Keratinocyte (primary cell): ENCODE measurements at regions not wholly inside any gene's neighbourhood (a gene's known extent, or its start where the extent isn't known, plus 50 kb on each side); places are given as distances from the start of the nearest gene placed in this dataset.

Experiments used
- DNase-seq: peaks from one replicate; pipeline ENCODE4 v3.0.0-alpha.2; 2011; ENCODE audit warnings: low read depth, missing footprints, low spot score
- FAIRE-seq: peaks from 2 replicates; lab custom pipeline; 2011; peaks lifted over from hg19 to GRCh38; lab: Jason Lieb, UNC
- H2AFZ ChIP-seq: 2 replicates; pipeline ENCODE4 v1.6.0; 2012; ENCODE audit warnings: low read length, control low read depth, inconsistent platforms; ENCODE audit not compliant: control insufficient read depth
- H3K27ac ChIP-seq: 2 replicates; pipeline ENCODE4 v1.5.1; 2011; ENCODE audit warnings: low read length; ENCODE audit not compliant: control insufficient read depth, insufficient read depth
- H3K27me3 ChIP-seq: 3 replicates; pipeline ENCODE4 v1.6.0; 2011; ENCODE audit warnings: low read length; ENCODE audit not compliant: control insufficient read depth, insufficient read depth; ENCODE audit errors: extremely low read depth
- H3K36me3 ChIP-seq, 2 experiments: 2 replicates in 1 of 2; 3 replicates in 1 of 2; pipeline ENCODE4 v1.5.1; 2011; ENCODE audit warnings: low read length in 2 of 2, mild to moderate bottlenecking in 1 of 2; ENCODE audit not compliant: control insufficient read depth in 2 of 2, insufficient read depth in 2 of 2; ENCODE audit errors: extremely low read depth in 1 of 2
- H3K4me1 ChIP-seq: 3 replicates; pipeline ENCODE4 v1.5.1; 2011; ENCODE audit warnings: low read length; ENCODE audit not compliant: control insufficient read depth, insufficient read depth; ENCODE audit errors: extremely low read depth
- H3K4me2 ChIP-seq: 3 replicates; pipeline ENCODE4 v1.6.0; 2011; ENCODE audit warnings: low read depth, low read length; ENCODE audit not compliant: control insufficient read depth, insufficient read depth; ENCODE audit errors: extremely low read depth
- H3K4me3 ChIP-seq, 3 experiments: fragments of 200-600 bp in 1 of 3; sonication (generic) in 1 of 3; 2 replicates in 2 of 3; 3 replicates in 1 of 3; pipeline ENCODE4 v1.5.1; 2011 to 2016; ENCODE audit warnings: low read length in 3 of 3, mild to moderate bottlenecking in 3 of 3, control low read depth in 2 of 3, inconsistent platforms in 1 of 3, low read depth in 1 of 3, mixed read lengths in 1 of 3, mixed run types in 1 of 3, moderate library complexity in 1 of 3; ENCODE audit not compliant: control insufficient read depth in 2 of 3, insufficient read depth in 2 of 3; ENCODE audit errors: extremely low read depth in 1 of 3
- H3K79me2 ChIP-seq: 2 replicates; pipeline ENCODE4 v1.6.0; 2012; ENCODE audit warnings: low read length; ENCODE audit not compliant: control insufficient read depth, insufficient read depth
- H3K9ac ChIP-seq: 3 replicates; pipeline ENCODE4 v1.6.0; 2011; ENCODE audit warnings: low read length; ENCODE audit not compliant: control insufficient read depth, insufficient read depth; ENCODE audit errors: extremely low read depth
- H3K9me1 ChIP-seq: 3 replicates; pipeline ENCODE4 v1.6.0; 2011; ENCODE audit warnings: low read length; ENCODE audit not compliant: control insufficient read depth, insufficient read depth; ENCODE audit errors: extremely low read depth
- H3K9me3 ChIP-seq: 2 replicates; pipeline ENCODE4 v1.5.1; 2012; ENCODE audit warnings: low read depth, low read length; ENCODE audit not compliant: control insufficient read depth
- H4K20me1 ChIP-seq: 3 replicates; pipeline ENCODE4 v1.6.0; 2011; ENCODE audit warnings: low read length; ENCODE audit not compliant: control insufficient read depth, insufficient read depth; ENCODE audit errors: extremely low read depth
- EZH2 ChIP-seq: IDR thresholded peaks from one replicate; pipeline ENCODE4 v1.6.1; 2012; ENCODE audit warnings: inconsistent platforms, mild to moderate bottlenecking, low read length, moderate library complexity
- dilution Hi-C: fragments of 300-500 bp; cut with MboI; formaldehyde crosslinking; loops from one replicate; pipeline ENCODE4 v1.7.0; 2020; ENCODE audit warnings: low sequenced_read_pairs; ENCODE audit not compliant: extremely low pct_ligation_motif_present
- TF ChIP-seq, protein P1 (sequence below), 3 experiments: IDR thresholded peaks in 1 of 3; conservative IDR thresholded peaks in 1 of 3; optimal IDR thresholded peaks in 1 of 3; 2 replicates in 2 of 3; 3 replicates in 1 of 3; pipeline versions ENCODE3 to v1.5.1; 2011; ENCODE audit warnings: low read length in 3 of 3, mild to moderate bottlenecking in 3 of 3, moderate library complexity in 2 of 3, control low read depth in 1 of 3, inconsistent platforms in 1 of 3; ENCODE audit not compliant: insufficient read depth in 2 of 3; ENCODE audit errors: extremely low read depth in 1 of 3

DNA sequence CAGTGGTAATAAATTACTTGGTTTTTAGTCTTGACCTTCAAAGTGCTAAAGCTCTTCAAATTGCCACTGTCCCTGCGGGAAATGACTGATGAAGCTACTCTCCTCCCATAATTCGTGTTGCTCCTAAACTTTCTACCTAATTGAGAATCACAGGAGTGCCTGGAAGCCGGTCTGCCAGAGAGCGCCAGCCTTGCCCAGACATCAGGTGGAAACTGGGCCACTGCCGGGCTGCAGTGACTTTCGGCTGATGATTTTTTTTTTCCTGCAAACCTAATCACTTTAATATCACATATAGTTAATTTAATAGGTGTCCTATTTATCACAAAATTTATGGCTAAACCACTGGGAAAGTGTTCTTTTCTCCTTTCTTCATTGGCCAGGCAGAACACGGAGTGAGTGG is 59.6 kb upstream of the UBE3C start:
- TF ChIP-seq, protein P1, sequence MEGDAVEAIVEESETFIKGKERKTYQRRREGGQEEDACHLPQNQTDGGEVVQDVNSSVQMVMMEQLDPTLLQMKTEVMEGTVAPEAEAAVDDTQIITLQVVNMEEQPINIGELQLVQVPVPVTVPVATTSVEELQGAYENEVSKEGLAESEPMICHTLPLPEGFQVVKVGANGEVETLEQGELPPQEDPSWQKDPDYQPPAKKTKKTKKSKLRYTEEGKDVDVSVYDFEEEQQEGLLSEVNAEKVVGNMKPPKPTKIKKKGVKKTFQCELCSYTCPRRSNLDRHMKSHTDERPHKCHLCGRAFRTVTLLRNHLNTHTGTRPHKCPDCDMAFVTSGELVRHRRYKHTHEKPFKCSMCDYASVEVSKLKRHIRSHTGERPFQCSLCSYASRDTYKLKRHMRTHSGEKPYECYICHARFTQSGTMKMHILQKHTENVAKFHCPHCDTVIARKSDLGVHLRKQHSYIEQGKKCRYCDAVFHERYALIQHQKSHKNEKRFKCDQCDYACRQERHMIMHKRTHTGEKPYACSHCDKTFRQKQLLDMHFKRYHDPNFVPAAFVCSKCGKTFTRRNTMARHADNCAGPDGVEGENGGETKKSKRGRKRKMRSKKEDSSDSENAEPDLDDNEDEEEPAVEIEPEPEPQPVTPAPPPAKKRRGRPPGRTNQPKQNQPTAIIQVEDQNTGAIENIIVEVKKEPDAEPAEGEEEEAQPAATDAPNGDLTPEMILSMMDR (optimal IDR thresholded peaks at IDR 0.05 in 1 of 3, IDR thresholded peaks at IDR 0.05 in 1 of 3, conservative IDR thresholded peaks at IDR 0.05 in 1 of 3; ENCODE audit: extremely low read depth in 1 of 3, insufficient read depth in 2 of 3, low read length in 3 of 3), result no peak
- no peak for TF ChIP-seq EZH2
- Histone ChIP-seq H3K9me1 (no peaks in the 10 kb centered on the region), H3K36me3 (no peaks in the 10 kb centered on the region), H3K27me3 (peaks cover 12% of the 10 kb centered on the region), H3K27ac (no peak overlapping the region), H3K9me3 (no peaks in the 10 kb centered on the region), H3K4me3 (no peak overlapping the region), H3K9ac (no peak overlapping the region), H2AFZ (no peak overlapping the region), H4K20me1 (no peaks in the 10 kb centered on the region), H3K4me2 (no peak overlapping the region), H3K4me1 (peaks cover 2% of the 10 kb centered on the region), H3K79me2 (no peaks in the 10 kb centered on the region)
- FAIRE-seq, result no peak
- DNase-seq, result no peak
- dilution Hi-C loops, result no loop called here

DNA sequence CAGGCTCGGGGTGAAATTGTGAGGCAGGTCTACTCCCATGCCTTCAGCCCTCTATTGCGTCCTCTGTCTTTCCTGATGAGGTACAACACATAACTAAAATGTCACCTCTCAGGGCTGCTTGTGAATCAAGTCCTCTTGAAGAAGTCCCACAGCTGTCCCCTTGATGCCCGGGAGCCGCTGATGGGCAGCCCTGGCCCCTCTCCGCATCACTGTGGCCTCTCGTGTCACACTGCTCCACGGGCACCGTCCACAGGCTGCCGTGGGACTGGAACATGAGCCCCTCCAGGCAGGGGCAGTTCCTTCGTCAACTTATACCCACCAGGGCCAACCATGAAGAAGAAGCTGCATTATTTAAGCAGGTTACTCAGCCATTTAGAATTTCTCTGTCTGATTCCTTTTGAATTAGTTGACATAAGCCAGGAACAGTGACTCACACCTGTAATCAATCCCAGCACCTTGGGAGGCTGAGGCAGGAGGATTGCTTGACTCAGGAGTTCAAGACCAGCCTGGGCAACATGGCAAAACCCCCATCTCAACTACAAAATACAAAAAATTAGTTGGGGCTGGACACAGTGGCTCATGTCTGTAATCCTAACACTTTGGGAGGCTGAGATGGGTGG is 58.5 kb upstream of the UBE3C start:
- Histone ChIP-seq H3K36me3 (no peaks in the 10 kb centered on the region), H3K9me3 (no peaks in the 10 kb centered on the region), H3K9me1 (no peaks in the 10 kb centered on the region), H2AFZ (no peak overlapping the region), H3K4me1 (peaks cover 2% of the 10 kb centered on the region), H3K9ac (no peak overlapping the region), H3K4me2 (no peak overlapping the region), H3K79me2 (no peaks in the 10 kb centered on the region), H3K27me3 (peaks cover 12% of the 10 kb centered on the region), H3K4me3 (no peak overlapping the region), H3K27ac (no peak overlapping the region), H4K20me1 (no peaks in the 10 kb centered on the region)
- dilution Hi-C loops, result no loop called here
- TF ChIP-seq, protein P1 (optimal IDR thresholded peaks at IDR 0.05 in 1 of 3, IDR thresholded peaks at IDR 0.05 in 1 of 3, conservative IDR thresholded peaks at IDR 0.05 in 1 of 3; ENCODE audit: extremely low read depth in 1 of 3, insufficient read depth in 2 of 3, low read length in 3 of 3), result no peak
- no peak for TF ChIP-seq EZH2
- DNase-seq, result no peak
- FAIRE-seq, result no peak
